ENCODE measurements at regions not wholly inside any gene's neighbourhood (a gene's known extent, or its start where the extent isn't known, plus 50 kb on each side); places are given as distances from the start of the nearest gene placed in this dataset.

GRCh38 chrX:149199734-149200133 lies 305.4 kb downstream of the IDS start:
- no peak overlapping the region for H2AFZ ChIP-seq
- H4K20me1 ChIP-seq (ENCODE audit: insufficient read depth) = no peaks in the 10 kb centered on the region
- H3K9me3 ChIP-seq (ENCODE audit: insufficient read depth, low read depth) = no peaks in the 10 kb centered on the region
- no peak overlapping the region for H3K4me3 ChIP-seq
- H3F3A ChIP-seq (ENCODE audit: insufficient read depth, low read depth) = no peaks in the 10 kb centered on the region
- DNase-seq = no peak
- intact Hi-C loops (cut with micrococcal nuclease; ENCODE audit: unreplicated experiment) = no loop called here
- H3K36me3 ChIP-seq (ENCODE audit: low read depth) = no peaks in the 10 kb centered on the region
- H3K79me2 ChIP-seq (ENCODE audit: low read depth) = no peaks in the 10 kb centered on the region
- BruUV-seq (replicated peaks) = no TSS peak
- no peaks in the 10 kb centered on the region for H3K4me1 ChIP-seq (replicated peaks; ENCODE audit: insufficient read depth)
- TF ChIP-seq CTCF (conservative IDR thresholded peaks at IDR 0.05) = no peak
- TF ChIP-seq EZH2 (IDR thresholded peaks at IDR 0.05; ENCODE audit: low read depth) = no peak
- ChIA-PET CTCF (no interaction called here), POLR2A (ENCODE audit: unreplicated experiment) (no interaction called here)
- no peak overlapping the region for H3K4me2 ChIP-seq
- no peak overlapping the region for H3K27ac ChIP-seq
- no peaks in the 10 kb centered on the region for H3K27me3 ChIP-seq (ENCODE audit: insufficient read depth, low read depth)
- peaks cover 3% of the 10 kb centered on the region; the same call in 1 of the 2 replicates for H3K9me2 ChIP-seq (ENCODE audit: insufficient read depth)

- TF ChIP-seq CTCF (conservative IDR thresholded peaks at IDR 0.05) (no peak), EZH2 (IDR thresholded peaks at IDR 0.05; ENCODE audit: low read depth) (no peak)
Observed at GRCh38 chrX:149198980-149199732, 305.9 kb downstream of the IDS start.

GRCh38 chrX:149185087-149185486 lies 320.0 kb downstream of the IDS start:
- Histone ChIP-seq H3K27me3 (ENCODE audit: insufficient read depth, low read depth) (peaks cover 8% of the 10 kb centered on the region; the same call in 1 of the 2 replicates), H3K4me1 (replicated peaks; ENCODE audit: insufficient read depth) (no peaks in the 10 kb centered on the region), H2AFZ (no peak overlapping the region), H3K4me2 (no peak overlapping the region), H3K9me3 (ENCODE audit: insufficient read depth, low read depth) (no peaks in the 10 kb centered on the region), H4K20me1 (ENCODE audit: insufficient read depth) (0 out of 2 replicates have a peak, but pooled peaks cover 3% of the 10 kb centered on the region), H3K27ac (no peak overlapping the region), H3K4me3 (no peak overlapping the region), H3K36me3 (ENCODE audit: low read depth) (no peaks in the 10 kb centered on the region), H3K9me2 (ENCODE audit: insufficient read depth) (no peaks in the 10 kb centered on the region), H3F3A (ENCODE audit: insufficient read depth, low read depth) (no peaks in the 10 kb centered on the region), H3K79me2 (ENCODE audit: low read depth) (no peaks in the 10 kb centered on the region)
- ChIA-PET CTCF (no interaction called here), POLR2A (ENCODE audit: unreplicated experiment) (no interaction called here)
- intact Hi-C loops (cut with micrococcal nuclease; ENCODE audit: unreplicated experiment) = no loop called here
- TF ChIP-seq CTCF (conservative IDR thresholded peaks at IDR 0.05) (no peak), EZH2 (IDR thresholded peaks at IDR 0.05; ENCODE audit: low read depth) (no peak)
- DNase-seq = peak in 1 of 2 experiments; percentile 17
- BruUV-seq (replicated peaks) = no TSS peak

More at GRCh38 chrX:149198980-149199732, 305.9 kb downstream of the IDS start:
- POLR2A ChIA-PET (ENCODE audit: unreplicated experiment) = no interaction called here
- no peaks in the 10 kb centered on the region for H3K36me3 ChIP-seq (ENCODE audit: low read depth)
- no peak for DNase-seq
- H4K20me1 ChIP-seq (ENCODE audit: insufficient read depth) = no peaks in the 10 kb centered on the region
- no peaks in the 10 kb centered on the region for H3K9me3 ChIP-seq (ENCODE audit: insufficient read depth, low read depth)
- H3K27ac ChIP-seq = no peak overlapping the region
- H3K4me3 ChIP-seq = no peak overlapping the region
- intact Hi-C loops (cut with micrococcal nuclease; ENCODE audit: unreplicated experiment) = no loop called here
- peaks cover 3% of the 10 kb centered on the region; the same call in 1 of the 2 replicates for H3K9me2 ChIP-seq (ENCODE audit: insufficient read depth)
- H3K27me3 ChIP-seq (ENCODE audit: insufficient read depth, low read depth) = no peaks in the 10 kb centered on the region
- CTCF ChIA-PET = no interaction called here
- H3K79me2 ChIP-seq (ENCODE audit: low read depth) = no peaks in the 10 kb centered on the region
- H3K4me1 ChIP-seq (replicated peaks; ENCODE audit: insufficient read depth) = no peaks in the 10 kb centered on the region
- no peak overlapping the region for H3K4me2 ChIP-seq
- H3F3A ChIP-seq (ENCODE audit: insufficient read depth, low read depth) = no peaks in the 10 kb centered on the region
- no TSS peak for BruUV-seq (replicated peaks)
- no peak overlapping the region for H2AFZ ChIP-seq

Data from PC-9 (cell line).